B cell (primary cell): ENCODE measurements at regions not wholly inside any gene's neighbourhood (a gene's known extent, or its start where the extent isn't known, plus 50 kb on each side); places are given as distances from the start of the nearest gene placed in this dataset.

ENCODE experiments used
- ATAC-seq: fragments of 200-7000 bp; cut with Tn5 transposase; one replicate; pipeline ENCODE4 v1.10.0; 2021; ENCODE audit warnings: low read depth, mild to moderate bottlenecking, moderate number of reproducible peaks, moderate library complexity
- CTCF ChIA-PET: fragments of 350-600 bp; sonication (Branson Sonifier 250); formaldehyde crosslinking; loops from one replicate; lab custom pipeline; 2021; ENCODE audit warnings: antibody characterized with exemption, inconsistent platforms; lab: Charles Lee
- POLR2A ChIA-PET: fragments of 350-600 bp; sonication (Branson Sonifier 250); formaldehyde crosslinking; loops from one replicate; lab custom pipeline; 2021; ENCODE audit warnings: antibody characterized with exemption; lab: Charles Lee
- DNase-seq: peaks from one replicate; pipeline ENCODE4 v3.0.0; 2013
- H2AFZ ChIP-seq: 2 replicates; pipeline ENCODE4 v1.6.1; 2012; ENCODE audit warnings: mild to moderate bottlenecking, low read depth, low read length; ENCODE audit not compliant: insufficient read depth, poor library complexity, severe bottlenecking
- H3K27ac ChIP-seq, 2 donors: 1 replicate in 1 of 2; 2 replicates in 1 of 2; pipeline ENCODE4 v1.5.1; 2012 to 2013; ENCODE audit warnings: low read length in 2 of 2, mild to moderate bottlenecking in 2 of 2, moderate library complexity in 1 of 2
- H3K27me3 ChIP-seq, 4 experiments: fragments of 200-600 bp in 1 of 4; sonication (generic) in 1 of 4; replicated peaks in 1 of 4; 1 replicate in 2 of 4; 2 replicates in 2 of 4; pipeline versions ENCODE4 v1.6.1 to v1.7.0; 2013 to 2016; ENCODE audit warnings: low read length in 3 of 4, mild to moderate bottlenecking in 2 of 4, mixed read lengths in 1 of 4, moderate library complexity in 1 of 4; ENCODE audit not compliant: insufficient read depth in 4 of 4, control insufficient read depth in 3 of 4; ENCODE audit errors: control extremely low read depth in 1 of 4
- H3K36me3 ChIP-seq, 2 experiments: replicated peaks in 1 of 2; 1 replicate in 1 of 2; 2 replicates in 1 of 2; pipeline versions ENCODE4 v1.6.1 to v1.7.1; 2013; ENCODE audit warnings: low read length in 1 of 2; ENCODE audit not compliant: insufficient read depth in 2 of 2, control insufficient read depth in 1 of 2; ENCODE audit errors: control extremely low read depth in 1 of 2, extremely low read depth in 1 of 2
- H3K4me1 ChIP-seq, 2 donors: fragments of 200-600 bp in 1 of 2; sonication (generic) in 1 of 2; 1 replicate in 1 of 2; 2 replicates in 1 of 2; pipeline versions ENCODE4 v1.5.1 to v1.6.1; 2013 to 2017; ENCODE audit warnings: low read length in 2 of 2; ENCODE audit not compliant: control insufficient read depth in 2 of 2, insufficient read depth in 2 of 2
- H3K4me2 ChIP-seq: replicated peaks from 2 replicates; pipeline ENCODE3; 2012; ENCODE audit warnings: mild to moderate bottlenecking, low read depth, low read length; ENCODE audit not compliant: poor library complexity, severe bottlenecking
- H3K4me3 ChIP-seq, 5 experiments: fragments of 200-600 bp in 1 of 5; sonication (generic) in 1 of 5; 1 replicate in 3 of 5; 2 replicates in 2 of 5; pipeline versions ENCODE4 v1.5.1 to v1.7.0; 2011 to 2016; ENCODE audit warnings: low read length in 4 of 5, mild to moderate bottlenecking in 4 of 5, low read depth in 2 of 5, control low read depth in 1 of 5, moderate library complexity in 1 of 5; ENCODE audit not compliant: insufficient read depth in 1 of 5; ENCODE audit errors: control extremely low read depth in 1 of 5, extremely low read depth in 1 of 5
- H3K79me2 ChIP-seq: fragments of 200-600 bp; sonication (generic); one replicate; pipeline ENCODE4 v1.6.0; 2016; ENCODE audit warnings: low read length; ENCODE audit not compliant: control insufficient read depth, insufficient read depth
- H3K9ac ChIP-seq: fragments of 200-600 bp; sonication (generic); 2 replicates; pipeline ENCODE4 v1.6.1; 2017; ENCODE audit warnings: mild to moderate bottlenecking, low read length, moderate library complexity
- H3K9me3 ChIP-seq, 3 donors: one replicate each; pipeline versions ENCODE4 v1.6.1 to v1.7.1; 2013; ENCODE audit warnings: low read length in 2 of 3; ENCODE audit not compliant: control insufficient read depth in 2 of 3, insufficient read depth in 1 of 3; ENCODE audit errors: control extremely low read depth in 1 of 3
- H4K20me1 ChIP-seq: 2 replicates; pipeline ENCODE4 v1.6.0; 2012; ENCODE audit warnings: mild to moderate bottlenecking, low read length; ENCODE audit not compliant: insufficient read depth, control insufficient read depth, poor library complexity, severe bottlenecking
- H3K27ac Mint-ChIP-seq: one replicate; pipeline ENCODE4 v1.8.0; 2021; ENCODE audit warnings: mixed read lengths
- H3K27me3 Mint-ChIP-seq: one replicate; pipeline ENCODE4 v1.8.0; 2021; ENCODE audit warnings: mixed read lengths
- H3K4me1 Mint-ChIP-seq: one replicate; pipeline ENCODE4 v1.8.0; 2021; ENCODE audit warnings: mixed read lengths
- H3K4me3 Mint-ChIP-seq: one replicate; pipeline ENCODE4 v1.8.0; 2021; ENCODE audit warnings: mixed read lengths
- H3K9me3 Mint-ChIP-seq: one replicate; pipeline ENCODE4 v1.8.0; 2022; ENCODE audit warnings: mixed read lengths; ENCODE audit not compliant: insufficient read depth
- CTCF ChIP-seq: fragments of 200-600 bp; IDR thresholded peaks from one replicate; pipeline ENCODE4 v1.8.0; 2022; ENCODE audit warnings: antibody characterized with exemption, mild to moderate bottlenecking
- EZH2 ChIP-seq: IDR thresholded peaks from 2 replicates; pipeline ENCODE4 v1.6.1; 2012; ENCODE audit warnings: borderline replicate concordance, low read depth, mild to moderate bottlenecking, moderate library complexity, low read length; ENCODE audit not compliant: insufficient read depth, poor library complexity, severe bottlenecking
- WGBS: methylation state at CpG from one replicate; pipeline ENCODE4 v1.1.5; 2013; ENCODE audit warnings: missing lambda C conversion rate; ENCODE audit not compliant: insufficient coverage; 5-methylcytosine and 5-hydroxymethylcytosine counted together
- intact Hi-C: fragments of 100-400 bp; cut with micrococcal nuclease; formaldehyde crosslinking; loops from one replicate; pipeline ENCODE4 v1.10.0; 2022

DNA sequence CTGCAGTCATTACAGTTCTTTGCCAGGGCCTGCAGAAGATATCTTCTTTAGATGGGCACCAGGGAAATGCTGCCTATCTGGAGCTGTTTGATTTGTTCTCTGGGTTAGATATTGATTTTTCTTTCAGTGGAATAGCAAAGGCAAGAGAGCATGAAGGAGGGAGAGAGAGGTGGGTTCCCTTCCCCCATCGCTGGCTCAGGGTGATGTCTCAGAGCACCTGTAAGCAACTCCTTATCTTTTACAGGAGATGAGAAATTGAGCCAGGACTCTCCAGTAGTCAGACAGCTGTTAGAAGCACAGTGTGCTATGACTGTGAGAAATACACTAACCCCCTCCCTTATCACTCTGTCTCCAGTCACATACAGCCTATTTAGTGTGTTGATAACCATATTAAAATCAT lies 89.3 kb upstream of the SLC24A5 start:
- no peaks in the 10 kb centered on the region for H4K20me1 ChIP-seq
- H3K27ac Mint-ChIP-seq: no peak overlapping the region
- no peaks in the 10 kb centered on the region for H3K9me3 Mint-ChIP-seq
- intact Hi-C loops: no loop called here
- H3K4me3 Mint-ChIP-seq: no peak overlapping the region
- WGBS: no CpG with 5 or more reads among the region's 1 CpG
- H3K4me1 ChIP-seq: no peaks in the 10 kb centered on the region
- no peak overlapping the region for H3K4me2 ChIP-seq
- ATAC-seq (no peak), DNase-seq (no peak)
- no peaks in the 10 kb centered on the region for H3K36me3 ChIP-seq
- no peak overlapping the region for H3K27ac ChIP-seq
- H3K27me3 ChIP-seq: no peaks in the 10 kb centered on the region
- H3K9ac ChIP-seq: no peak overlapping the region
- TF ChIP-seq CTCF (no peak), EZH2 (no peak)
- CTCF ChIA-PET: no interaction called here
- H3K79me2 ChIP-seq: no peaks in the 10 kb centered on the region
- no peak overlapping the region for H2AFZ ChIP-seq
- no peaks in the 10 kb centered on the region for H3K4me1 Mint-ChIP-seq
- peaks cover 2% of the 10 kb centered on the region for H3K27me3 Mint-ChIP-seq
- POLR2A ChIA-PET: no interaction called here
- H3K9me3 ChIP-seq: no peaks in the 10 kb centered on the region
- no peak overlapping the region for H3K4me3 ChIP-seq

- Mint-ChIP-seq H3K9me3 (no peaks in the 10 kb centered on the region), H3K27me3 (peaks cover 3% of the 10 kb centered on the region), H3K4me3 (no peak overlapping the region), H3K27ac (no peak overlapping the region), H3K4me1 (no peaks in the 10 kb centered on the region)
- ChIA-PET CTCF (no interaction called here), POLR2A (no interaction called here)
- DNase-seq (no peak), ATAC-seq (no peak)
- Histone ChIP-seq H4K20me1 (no peaks in the 10 kb centered on the region), H3K4me3 (no peak overlapping the region), H3K4me2 (no peak overlapping the region), H3K27ac (no peak overlapping the region), H3K79me2 (no peaks in the 10 kb centered on the region), H3K36me3 (no peaks in the 10 kb centered on the region), H2AFZ (no peak overlapping the region), H3K9me3 (no peaks in the 10 kb centered on the region), H3K27me3 (no peaks in the 10 kb centered on the region), H3K9ac (no peak overlapping the region), H3K4me1 (no peaks in the 10 kb centered on the region)
- intact Hi-C loops: no loop called here
- WGBS: no CpG with 5 or more reads among the region's 6 CpGs
- no peak for TF ChIP-seq CTCF
- no peak for TF ChIP-seq EZH2
Observed at GRCh38 chr15:48031973-48032372, 88.8 kb upstream of the SLC24A5 start.
